ENCODE measurements at regions not wholly inside any gene's neighbourhood (a gene's known extent, or its start where the extent isn't known, plus 50 kb on each side); places are given as distances from the start of the nearest gene placed in this dataset.

GRCh38 chr4:24646798-24647460, 62.6 kb upstream of the DHX15 start:
- TF ChIP-seq POLR2A (IDR thresholded peaks at IDR 0.05) (no peak), POLR2AphosphoS5 (IDR thresholded peaks at IDR 0.05) (no peak)
- TF ChIP-seq, protein P1, sequence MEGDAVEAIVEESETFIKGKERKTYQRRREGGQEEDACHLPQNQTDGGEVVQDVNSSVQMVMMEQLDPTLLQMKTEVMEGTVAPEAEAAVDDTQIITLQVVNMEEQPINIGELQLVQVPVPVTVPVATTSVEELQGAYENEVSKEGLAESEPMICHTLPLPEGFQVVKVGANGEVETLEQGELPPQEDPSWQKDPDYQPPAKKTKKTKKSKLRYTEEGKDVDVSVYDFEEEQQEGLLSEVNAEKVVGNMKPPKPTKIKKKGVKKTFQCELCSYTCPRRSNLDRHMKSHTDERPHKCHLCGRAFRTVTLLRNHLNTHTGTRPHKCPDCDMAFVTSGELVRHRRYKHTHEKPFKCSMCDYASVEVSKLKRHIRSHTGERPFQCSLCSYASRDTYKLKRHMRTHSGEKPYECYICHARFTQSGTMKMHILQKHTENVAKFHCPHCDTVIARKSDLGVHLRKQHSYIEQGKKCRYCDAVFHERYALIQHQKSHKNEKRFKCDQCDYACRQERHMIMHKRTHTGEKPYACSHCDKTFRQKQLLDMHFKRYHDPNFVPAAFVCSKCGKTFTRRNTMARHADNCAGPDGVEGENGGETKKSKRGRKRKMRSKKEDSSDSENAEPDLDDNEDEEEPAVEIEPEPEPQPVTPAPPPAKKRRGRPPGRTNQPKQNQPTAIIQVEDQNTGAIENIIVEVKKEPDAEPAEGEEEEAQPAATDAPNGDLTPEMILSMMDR (IDR thresholded peaks at IDR 0.05), result no peak

Data from transverse colon (tissue), 4 donors.